MV-4-11 (cell line): ENCODE measurements at regions not wholly inside any gene's neighbourhood (a gene's known extent, or its start where the extent isn't known, plus 50 kb on each side); places are given as distances from the start of the nearest gene placed in this dataset.
"Not testable (repeated sequence)": the region's sequence is repeated elsewhere in the genome, so short reads cannot be mapped to it uniquely, and the experiment has no call there.

Experiments used
- DNase-seq: peaks from one replicate; lab custom pipeline; 2025; lab: John Stamatoyannopoulos, UW

DNA sequence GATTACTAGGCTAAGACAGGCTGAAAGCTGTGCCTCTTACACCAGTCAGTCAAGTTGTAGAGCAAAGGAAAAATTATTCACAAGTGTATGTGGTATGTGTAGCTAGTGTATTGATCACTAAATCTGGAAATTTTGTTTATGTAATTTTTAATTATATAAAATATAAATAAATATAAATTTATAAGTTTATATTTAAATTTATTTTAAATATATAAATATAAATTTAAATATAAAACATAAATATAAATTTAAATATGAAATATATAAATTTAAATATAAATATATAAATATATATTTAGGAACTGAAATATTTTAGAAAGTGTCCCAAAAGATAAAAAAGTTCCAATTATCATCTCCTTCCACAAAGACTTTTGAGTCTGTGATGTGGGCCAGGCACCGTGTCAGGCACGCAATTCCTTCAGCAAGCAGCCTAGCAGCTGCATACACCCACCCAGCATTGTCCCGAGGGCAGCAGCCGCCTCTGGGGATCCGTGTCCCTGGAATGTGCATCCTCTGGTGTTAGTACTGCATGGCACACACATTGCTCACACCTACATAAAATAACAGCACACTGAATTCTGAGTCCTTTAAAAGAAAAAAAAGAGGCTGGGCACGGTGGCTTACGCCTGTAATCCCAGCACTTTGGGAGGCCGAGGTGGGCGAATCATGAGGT lies 1098.0 kb downstream of the BRD1 start:
- no peak for DNase-seq

- DNase-seq: no peak
These were observed 1100.1 kb downstream of the BRD1 start for GRCh38 chr22:48727454-48728058.

- no peak for DNase-seq
These were observed 1102.8 kb downstream of the BRD1 start for GRCh38 chr22:48724899-48725298.

DNA sequence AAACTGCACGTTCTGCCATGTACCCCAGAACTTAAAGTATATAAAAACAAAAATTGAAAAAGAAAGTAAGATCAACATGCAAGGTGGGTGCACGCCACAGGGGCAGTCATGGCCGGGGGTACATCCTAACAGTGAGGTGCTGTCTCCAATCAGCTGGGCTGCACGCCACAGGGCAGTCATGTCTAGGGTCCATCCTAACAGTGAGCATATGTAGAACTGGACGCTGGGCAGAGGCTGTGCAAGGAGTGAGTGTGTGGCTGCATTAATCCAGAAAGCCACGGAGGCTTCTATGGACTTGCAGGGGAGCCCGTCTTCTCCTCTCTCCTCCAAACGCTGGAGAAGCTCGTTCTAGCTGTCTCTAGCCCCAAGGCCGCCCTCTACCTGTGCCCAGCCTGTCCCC lies 1105.0 kb downstream of the BRD1 start:
- DNase-seq: no peak

DNA sequence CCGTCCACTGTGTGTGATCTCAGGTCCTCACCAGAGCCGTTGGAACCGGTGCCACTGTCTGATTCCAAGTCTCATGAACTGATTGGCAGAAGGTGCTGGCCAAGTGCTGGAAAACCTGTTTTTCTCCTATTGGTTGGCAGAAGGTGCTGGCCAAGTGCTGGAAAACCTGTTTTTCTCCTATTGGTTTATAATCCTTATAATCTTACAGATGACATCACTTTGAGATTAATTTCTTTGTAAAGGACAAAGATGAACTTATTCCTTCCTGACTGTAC lies 1106.3 kb downstream of the BRD1 start:
- DNase-seq: no peak

DNA sequence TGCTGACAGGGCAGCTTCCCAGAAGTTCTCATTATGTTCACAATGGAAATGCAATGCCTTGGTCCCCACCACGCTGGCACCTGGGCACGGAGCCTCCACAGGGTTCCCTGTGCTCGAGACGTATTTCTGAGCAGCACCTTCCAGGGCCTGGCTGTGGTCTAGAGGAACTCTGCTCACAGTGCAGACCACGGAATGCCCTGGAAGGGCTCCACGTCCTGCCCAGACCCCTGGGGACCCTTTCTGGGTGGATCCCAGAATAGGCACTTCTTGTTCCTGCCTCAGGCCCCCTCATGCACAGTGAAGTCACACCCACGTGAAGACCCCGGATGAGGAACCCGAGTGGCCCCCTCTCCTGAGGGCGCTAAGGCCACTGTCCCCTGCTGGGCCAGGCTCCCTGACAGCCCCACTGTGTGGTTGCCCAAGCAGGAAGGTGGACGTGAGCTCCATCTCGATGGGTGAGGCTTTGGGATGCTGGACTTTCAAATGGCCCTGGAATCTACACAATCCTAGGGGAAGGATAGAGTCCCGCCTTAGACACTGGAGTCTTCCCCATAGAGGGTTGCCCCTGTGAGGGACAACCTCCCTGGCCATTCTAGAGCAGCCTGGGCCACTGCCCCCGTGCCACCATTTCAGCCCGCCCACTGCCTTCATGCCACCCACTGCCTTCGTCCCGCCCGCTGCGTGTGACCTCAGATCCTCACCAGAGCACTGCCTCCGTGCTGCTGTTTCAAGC lies 1106.8 kb downstream of the BRD1 start:
- no peak for DNase-seq

- DNase-seq: no peak
These were observed 1107.6 kb downstream of the BRD1 start for GRCh38 chr22:48719978-48720661.

GRCh38 chr22:48718818-48719500 lies 1108.7 kb downstream of the BRD1 start:
- DNase-seq: no peak

GRCh38 chr22:48717883-48718817 lies 1109.5 kb downstream of the BRD1 start:
- no peak for DNase-seq

GRCh38 chr22:48717076-48717810 lies 1110.4 kb downstream of the BRD1 start:
- DNase-seq: no peak

- DNase-seq: not testable (repeated sequence)
These were observed 1111.5 kb downstream of the BRD1 start for GRCh38 chr22:48716154-48716553.

DNA sequence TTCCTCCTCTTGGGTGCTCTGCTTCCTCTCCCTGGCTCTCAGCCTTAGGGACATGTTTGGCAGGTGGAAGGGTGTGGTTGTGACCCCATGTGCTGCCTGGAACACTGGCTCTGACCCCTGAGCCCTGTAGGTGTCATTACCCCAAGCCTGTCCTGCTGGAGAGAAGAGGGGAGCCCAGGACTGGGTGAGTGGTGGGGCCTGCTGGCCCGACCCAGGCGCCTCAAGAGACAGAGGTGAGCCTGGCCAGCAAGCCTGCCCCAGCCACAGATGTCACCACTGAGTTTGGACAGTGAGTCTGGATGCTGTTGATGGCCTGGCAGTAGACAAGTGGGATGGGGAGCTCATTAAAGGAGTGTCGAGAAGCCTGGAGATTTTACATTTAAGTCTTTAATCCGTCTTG lies 1112.2 kb downstream of the BRD1 start:
- no peak for DNase-seq

GRCh38 chr22:48714231-48714630 lies 1113.4 kb downstream of the BRD1 start:
- DNase-seq: no peak

DNA sequence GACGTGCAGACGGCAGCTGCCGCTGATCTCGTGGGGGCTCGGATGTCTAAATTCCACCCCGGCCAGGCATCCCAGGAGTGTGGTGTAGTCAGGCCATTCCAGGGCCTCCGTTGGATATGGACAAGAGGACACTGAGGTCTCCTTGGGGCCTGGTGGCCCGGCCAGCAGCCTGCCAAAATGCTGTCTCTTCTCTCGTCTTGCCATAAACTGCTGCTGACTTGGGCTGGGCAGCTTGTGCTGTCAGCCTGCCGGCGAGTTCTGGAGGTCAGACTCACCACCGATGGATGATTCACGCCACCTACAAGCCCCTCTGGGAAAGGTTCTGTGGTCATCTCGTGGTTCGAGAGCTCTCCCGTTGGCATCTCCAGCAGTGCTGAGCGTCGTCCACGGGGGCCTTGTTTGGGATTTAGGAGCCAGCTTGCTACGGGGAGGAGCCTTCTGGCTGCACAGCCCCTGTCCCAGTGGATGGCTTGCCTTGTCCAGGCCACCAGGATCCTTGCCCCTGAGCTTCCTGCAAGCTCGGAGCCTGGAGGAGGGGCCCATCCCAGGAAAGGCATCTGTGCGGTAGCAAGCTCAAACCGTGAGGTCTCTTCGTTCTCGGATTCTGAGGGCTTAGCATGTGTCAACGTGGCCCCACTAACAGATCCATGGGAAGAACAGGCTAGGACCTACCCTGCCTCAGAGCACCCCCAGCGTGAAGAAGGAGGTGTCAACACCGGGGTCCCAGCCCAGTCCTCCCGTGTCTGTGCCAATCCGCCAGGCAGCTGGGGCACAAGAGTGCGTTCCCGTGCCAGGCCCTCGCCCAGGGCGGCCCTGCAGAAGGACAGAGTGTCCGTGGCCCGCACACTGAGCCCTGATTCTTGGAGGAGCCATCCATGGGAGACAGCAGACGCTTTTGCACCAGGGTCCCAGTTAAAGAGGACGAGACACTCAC lies 1114.1 kb downstream of the BRD1 start:
- DNase-seq: no peak

DNA sequence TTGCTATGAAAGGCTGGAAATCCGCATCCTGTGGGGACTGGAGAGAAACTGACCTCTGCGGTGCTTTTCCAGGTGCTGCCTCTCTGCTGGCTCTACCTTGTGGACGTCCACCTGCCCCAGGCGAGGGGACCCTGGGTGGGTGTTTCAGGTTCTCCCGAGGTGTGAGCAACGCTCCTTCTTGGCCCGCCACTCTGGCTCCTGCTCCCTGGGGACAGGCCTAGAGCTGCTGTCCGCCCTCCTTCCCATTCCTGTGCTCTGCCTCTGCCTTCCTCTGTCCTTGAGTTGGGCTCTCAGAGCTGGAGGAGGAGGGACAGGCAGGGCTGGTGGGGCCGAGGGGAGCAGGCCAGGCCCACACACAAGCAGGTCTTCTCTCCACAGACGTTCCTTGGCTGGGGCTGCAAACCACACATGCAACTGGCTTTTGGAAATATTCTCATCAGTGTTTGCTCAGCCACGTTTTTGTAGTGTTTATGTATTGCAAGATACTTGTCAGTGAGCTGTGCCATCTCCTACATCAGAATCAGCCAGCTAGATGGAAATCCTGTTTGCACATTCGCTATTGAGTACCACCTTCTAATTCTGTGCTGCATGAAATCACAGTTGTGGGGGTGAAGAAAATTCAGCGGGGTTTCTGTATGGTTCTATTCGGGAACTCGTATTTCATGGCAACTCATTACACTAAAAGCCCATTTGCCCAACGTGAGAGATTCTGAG lies 1115.0 kb downstream of the BRD1 start:
- DNase-seq: no peak

- no peak for DNase-seq
These were observed 1116.0 kb downstream of the BRD1 start for GRCh38 chr22:48711669-48712068.

DNA sequence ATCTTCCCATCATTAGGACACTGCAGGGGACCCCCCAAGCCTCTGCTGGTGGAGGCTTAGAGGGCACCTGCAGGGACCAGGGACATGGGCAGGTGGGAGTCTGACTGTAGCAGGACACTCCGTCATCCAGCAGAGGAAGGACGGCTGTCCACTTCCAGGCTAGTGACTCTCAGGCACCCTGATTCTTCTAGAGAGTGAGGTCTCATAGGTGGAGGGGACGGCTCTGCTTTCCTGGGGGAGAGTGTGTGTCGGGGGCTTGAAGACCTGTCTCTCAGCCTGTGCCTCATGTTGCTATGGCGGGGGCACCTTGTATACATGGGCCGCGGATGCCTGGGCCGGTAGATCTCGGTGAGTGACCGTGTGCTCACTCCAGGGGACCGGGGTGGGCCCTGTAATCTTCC lies 1116.6 kb downstream of the BRD1 start:
- no peak for DNase-seq

DNA sequence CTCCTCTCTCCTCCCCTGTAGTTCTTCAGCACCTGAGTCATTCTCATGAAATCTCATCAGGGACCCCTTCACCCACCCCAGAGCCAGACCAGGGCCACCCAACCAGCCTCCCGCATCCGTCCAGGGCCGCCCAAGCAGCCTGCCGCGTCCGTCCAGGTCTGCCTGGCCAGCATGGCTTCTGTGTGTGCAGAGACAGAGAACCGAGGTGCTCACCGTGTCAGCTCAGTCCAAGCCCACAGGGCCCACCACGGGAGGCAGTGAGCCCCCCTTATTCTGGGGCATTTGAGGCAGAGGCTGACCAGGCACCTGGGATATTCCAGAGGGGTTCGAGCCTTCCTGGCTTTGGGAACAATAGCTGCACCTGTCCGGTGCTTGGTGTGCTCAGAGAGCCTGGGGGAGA lies 1117.3 kb downstream of the BRD1 start:
- DNase-seq: no peak

- no peak for DNase-seq
These were observed 1117.7 kb downstream of the BRD1 start for GRCh38 chr22:48709976-48710375.
